GM11168 (cell line): ENCODE measurements at regions not wholly inside any gene's neighbourhood (a gene's known extent, or its start where the extent isn't known, plus 50 kb on each side); places are given as distances from the start of the nearest gene placed in this dataset.
"Not testable (repeated sequence)": the region's sequence is repeated elsewhere in the genome, so short reads cannot be mapped to it uniquely, and the experiment has no call there.

Source experiments
- in situ Hi-C: fragments of 300-500 bp; cut with MboI; formaldehyde crosslinking; loops from one replicate; pipeline ENCODE4 v1.12.0; 2022; ENCODE audit warnings: low sequenced_read_pairs; ENCODE audit not compliant: unreplicated experiment

DNA sequence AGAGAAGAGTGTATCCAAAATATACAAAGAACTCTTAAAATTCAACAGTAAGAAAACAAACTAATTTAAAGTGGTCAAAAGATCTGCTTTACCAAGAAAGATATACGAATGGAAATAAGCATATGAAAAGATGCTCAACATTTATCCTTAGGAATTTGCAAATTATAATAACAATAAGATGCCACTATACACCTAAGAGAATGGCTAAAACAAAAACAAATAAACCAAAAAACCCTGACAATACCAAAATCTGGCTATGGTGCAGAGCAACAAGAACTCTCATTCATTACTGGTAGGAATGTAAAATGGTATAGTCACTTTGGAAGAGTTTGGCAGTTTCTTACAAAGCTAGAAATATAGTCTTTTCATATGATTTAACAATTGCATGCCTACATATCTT, 545.7 kb upstream of the AGA start:
- in situ Hi-C loops: no loop called here

DNA sequence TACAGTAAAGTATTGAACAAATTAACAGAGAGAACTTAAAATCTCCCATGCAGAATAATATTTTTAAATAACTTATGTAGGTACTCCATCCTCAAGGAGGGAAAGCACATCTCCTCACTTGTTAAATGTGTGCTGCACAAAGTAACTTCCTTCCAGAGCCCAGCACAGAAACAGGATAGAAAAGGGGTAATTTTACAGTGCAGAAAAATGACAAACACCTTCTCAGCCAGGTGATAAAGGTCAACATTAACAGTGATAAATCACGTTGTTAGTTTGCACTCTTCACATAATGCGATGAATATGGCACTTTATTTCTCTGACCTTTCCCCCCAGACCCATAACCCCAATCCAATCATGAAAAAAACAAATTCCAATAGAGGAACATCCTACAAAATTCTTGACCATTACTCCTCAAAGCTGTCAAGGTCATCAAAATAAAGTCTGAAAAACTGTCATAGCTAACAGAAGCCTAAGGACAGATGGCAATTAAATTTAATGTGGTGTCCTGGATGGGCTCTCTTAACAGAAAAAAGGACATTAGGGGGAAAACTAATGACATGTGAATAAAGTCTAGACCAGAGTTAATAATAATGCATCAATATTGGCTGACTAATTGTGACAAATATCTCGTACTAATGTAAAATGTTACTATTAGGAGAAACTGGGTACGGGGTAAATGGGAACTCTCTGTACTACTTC, 547.4 kb upstream of the AGA start:
- in situ Hi-C loops: no loop called here

DNA sequence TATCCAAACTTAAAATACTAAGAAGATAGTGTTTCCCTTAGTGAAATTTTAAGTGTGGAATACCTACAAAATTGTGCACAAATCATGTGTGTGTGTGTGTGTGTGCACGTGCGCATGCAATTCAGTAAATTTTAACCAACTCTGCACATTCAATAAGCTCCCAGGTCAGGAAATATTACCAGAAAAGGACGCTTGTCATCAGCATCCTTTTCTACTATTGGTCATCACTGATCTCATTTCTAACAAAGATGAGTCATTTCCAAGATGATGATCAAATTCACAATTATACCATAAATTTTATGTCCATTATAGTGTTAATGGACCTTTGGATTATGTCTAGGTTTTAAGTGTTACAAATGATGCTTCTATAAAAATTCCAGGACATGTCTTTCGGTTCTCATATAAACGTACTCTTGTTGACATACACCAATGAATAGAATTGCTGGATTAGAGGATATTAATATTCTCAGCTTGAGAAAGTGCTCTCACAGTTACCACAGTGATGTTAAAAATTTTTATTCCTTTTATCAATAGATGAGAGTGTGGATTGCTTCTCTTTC, 560.9 kb upstream of the AGA start:
- in situ Hi-C loops: no loop called here

DNA sequence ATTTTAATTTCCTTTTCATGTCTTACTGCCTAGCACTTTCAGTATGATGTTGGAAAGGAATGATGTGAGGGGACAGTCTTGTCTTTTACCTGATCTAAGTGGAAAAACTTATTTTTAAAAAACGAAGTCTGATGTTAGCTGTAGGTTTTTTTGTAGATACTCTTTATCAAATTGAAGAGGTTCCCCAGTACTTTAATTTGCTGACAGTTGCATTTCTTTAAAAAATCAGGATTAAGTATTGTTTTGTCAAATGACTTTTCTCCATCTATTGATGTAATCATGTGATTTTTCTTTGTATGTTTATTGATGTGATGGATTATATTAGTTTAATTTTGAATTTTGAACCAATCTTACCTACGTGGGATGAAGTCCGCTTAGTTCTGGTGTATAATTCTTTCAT, 568.4 kb upstream of the AGA start:
- in situ Hi-C loops: no loop called here

DNA sequence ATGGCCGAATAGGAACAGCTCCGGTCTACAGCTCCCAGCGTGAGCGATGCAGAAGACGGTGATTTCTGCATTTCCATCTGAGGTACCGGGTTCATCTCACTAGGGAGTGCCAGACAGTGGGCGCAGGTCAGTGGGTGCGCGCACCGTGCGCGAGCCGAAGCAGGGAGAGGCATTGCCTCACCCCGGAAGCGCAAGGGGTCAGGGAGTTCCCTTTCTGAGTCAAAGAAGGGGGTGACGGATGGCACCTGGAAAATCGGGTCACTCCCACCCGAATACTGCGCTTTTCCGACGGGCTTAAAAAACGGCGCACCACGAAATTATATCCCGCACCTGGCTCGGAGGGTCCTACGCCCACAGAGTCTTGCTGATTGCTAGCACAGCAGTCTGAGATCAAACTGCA, 572.8 kb upstream of the AGA start:
- in situ Hi-C loops: not testable (repeated sequence)

DNA sequence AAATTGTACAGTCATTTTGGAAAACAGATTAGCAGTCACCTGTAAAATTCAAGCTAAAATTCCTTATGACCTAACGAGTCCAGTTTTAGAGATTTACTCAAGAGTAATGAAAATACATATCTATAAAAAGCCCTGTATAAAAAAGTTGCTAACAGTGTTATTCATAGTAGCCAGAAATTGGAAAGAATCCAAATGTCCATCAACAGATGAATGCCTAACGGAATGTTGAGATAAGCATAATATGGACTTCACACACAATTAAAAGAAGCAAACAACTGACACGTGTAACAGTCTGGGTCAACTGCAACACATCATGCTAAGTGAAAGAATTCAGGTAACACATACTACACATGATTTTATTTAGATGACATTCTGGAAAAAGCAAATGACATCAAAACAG, 584.8 kb upstream of the AGA start:
- in situ Hi-C loops: no loop called here

DNA sequence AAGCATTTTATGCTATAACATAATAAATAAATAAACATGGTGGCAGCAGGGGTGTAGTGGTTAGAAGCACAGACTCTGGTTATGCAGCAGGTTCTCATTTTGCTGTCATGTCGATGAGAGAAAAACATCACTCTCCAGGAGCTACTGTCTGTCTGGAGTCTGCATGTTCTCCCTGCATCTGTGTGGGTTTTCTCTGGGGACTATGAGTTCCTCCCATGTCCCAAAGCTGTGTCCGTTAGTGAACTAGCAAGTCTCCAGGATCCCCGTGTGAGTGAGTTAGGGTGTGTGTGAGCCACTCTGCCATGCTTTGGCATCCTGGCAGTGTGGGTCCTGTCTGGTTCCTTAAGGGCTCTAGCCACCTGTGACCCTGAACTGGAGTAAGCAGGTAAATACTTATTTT, 585.6 kb upstream of the AGA start:
- in situ Hi-C loops: no loop called here

DNA sequence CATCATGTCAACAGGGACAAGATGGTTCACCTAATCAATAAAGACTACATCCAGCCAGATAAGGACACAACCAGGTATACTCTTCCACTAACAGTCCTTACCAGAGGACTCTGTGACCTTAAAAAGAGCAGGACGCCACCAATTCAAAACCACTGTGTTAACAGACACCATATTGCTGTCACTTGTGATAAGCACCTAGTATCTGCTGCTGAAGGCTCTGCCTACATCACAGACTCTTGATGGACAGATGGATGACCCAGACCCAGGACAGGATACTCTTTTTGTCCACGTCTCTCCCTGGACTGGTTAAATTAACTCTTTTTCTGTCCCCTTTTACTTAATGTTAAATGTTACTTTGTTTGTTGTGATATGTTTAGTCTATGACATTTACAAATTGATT, 586.2 kb upstream of the AGA start:
- in situ Hi-C loops: no loop called here

DNA sequence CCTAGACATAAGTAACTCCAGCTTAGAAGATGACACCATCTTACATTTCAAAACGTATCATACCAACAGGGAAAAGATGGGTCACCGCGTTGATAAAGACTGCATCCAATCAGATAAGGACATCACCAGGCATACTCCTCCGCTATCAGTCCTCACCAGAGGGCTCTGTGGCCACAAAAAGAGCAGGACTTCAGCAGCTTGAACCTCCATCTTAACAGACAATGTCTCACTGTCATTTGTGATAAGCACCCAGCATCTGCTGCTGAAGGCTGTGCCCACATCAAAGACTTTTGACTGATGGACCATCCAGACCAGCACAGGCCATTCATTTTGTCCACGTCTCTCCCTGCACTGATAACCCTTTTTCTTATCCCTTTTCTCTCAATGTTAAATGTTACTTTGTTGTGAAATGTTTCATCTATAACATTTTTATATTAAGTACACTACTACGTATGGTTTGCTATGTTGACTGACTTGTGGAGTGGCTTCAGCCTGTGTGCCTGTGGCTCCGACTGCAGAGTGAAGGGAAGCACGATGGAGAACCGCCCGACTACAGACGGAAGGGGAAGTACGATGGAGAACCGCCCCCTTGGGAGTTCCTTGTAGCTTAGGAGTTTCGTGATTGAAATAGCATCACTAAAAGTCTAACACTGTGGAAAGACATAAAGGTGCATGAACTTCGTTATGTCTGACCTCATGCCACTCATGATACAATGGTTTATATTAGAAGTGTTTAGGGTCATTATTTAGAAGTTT, 595.4 kb upstream of the AGA start:
- in situ Hi-C loops: no loop called here

DNA sequence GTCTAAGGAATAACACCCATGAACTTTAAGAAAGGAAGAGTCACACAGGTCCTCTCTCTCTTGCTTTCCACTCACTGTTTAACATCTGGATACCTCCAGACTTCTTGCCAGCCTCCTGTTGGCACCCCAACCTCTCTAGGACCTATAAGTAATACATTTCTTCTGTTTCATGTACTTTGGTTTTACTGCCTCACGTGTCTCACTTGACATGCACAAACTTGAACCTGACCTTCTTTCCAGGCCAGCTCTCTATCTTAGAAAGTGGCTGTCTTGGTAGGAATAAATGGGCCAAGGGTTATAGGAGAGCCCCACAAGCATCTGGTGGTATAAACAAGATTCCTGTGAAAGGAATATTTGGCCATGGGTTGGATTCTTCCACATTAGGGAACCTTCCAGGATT, 614.8 kb upstream of the AGA start:
- in situ Hi-C loops: no loop called here

DNA sequence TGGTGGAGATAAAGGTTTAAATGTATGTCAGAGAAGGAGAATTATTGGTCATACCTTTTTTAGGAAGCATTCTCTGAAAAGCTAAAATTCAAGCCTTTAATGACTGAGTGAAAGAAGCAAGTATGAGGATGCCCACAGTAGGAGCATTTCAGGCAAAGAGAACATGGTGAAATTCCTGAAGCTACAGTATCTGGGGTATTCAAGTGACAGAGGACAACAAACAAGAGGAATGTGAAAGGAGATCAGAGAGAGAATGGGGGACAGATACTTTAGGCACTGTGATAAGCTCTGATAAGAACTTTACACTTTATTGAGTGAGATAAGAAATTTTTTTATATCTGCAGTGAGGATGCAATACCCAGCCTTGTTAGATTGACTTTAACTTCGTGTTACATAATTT, 621.3 kb upstream of the AGA start:
- in situ Hi-C loops: no loop called here

DNA sequence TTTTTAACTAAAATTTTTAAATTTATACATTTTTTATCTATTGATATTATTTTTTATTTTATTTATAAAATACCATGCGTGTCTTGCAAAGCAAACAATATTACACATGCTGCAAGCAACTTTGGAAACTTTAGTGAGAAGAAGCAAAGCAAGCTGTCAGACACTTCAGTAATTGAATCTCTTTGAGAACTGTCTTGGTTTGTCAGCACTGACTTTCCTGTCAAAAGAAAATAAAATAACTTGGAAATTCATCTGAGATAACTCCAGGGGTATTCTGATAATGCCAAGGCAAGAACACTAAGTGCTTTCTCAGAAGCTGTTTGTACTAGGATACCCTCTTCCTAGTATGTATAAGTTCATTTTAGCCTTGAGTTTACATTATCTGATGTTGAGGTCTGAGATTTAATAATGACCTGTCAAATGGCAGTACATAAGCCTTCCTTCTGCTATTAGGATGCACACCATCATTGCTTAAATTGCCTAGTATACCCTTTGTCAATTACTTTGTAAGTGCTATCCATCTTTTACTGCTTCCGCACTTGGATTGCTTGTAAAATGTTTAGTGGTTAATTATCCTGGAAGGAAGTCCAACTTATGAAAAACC, 624.2 kb upstream of the AGA start:
- in situ Hi-C loops: no loop called here

DNA sequence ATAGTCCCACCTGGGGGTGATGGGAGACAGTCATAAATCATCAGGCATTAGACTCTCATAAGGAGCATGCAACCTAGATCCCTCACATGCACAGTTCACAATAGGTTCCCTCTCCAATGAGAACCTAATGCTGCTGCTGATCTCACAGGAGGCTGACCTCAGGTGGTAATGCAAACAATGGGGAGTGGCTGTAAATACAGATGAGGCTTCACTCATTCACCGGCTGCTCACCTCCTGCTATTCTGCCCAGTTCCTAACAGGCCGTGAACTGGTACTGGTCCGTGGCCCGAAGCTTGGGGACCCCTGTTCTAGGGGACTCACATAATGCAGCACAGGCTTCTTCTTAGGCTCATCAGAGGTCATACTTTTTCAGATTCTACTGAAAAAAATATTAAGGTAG, 625.9 kb upstream of the AGA start:
- in situ Hi-C loops: no loop called here

DNA sequence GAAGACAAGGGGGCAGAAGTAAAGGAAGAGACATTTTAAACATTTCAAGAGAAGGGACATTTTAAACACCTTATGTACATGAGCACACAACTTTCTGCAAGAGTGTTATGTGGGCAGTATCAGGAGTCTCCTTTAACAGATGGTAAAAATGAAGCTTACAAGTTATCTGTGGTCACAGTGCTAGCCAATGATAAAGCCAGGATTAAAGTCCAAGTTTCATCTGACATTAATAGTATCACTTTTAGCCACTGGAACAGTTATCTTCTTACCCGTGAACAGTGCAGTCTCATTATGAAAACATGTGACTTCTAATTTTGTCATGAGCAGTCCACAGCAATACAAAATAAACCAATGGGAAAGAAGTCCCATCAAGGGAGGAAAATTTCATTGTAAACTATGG, 627.9 kb upstream of the AGA start:
- in situ Hi-C loops: no loop called here

DNA sequence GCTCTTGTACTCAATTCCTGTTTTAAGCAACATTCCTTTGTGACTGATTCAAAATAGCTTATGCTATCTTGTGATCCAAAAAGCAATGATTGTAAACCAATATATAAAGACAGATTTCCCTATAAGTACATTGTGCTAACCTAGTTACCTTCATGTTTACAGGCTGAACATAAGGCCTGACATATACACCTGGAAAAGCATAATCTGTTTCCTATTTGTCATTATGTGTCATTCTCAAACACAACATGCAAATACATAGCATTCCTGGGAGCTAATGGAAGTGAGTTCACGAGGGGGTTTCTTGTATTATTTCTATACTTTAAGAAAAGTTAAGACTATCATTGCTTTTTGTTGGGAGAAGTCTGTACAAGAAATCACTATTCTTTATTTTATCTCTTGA, 638.1 kb upstream of the AGA start:
- in situ Hi-C loops: no loop called here

DNA sequence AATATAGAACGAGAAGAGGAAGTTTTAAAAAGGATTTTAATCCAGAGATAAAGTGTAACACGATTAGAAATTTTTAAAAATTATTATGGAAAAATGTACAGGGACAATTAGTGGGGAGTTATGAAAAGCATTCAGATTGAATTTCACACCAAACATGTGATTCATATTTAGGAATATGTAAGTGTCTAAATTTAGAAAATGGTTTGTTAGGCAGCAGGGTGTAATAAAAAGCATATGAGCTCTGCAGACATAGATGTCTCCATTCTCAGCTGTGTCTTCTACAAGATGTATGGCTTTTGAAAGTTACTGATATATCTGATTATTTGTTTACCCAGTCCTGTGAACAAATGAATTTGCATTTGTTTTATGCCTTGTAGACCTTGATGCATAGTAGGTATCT, 638.9 kb upstream of the AGA start:
- in situ Hi-C loops: no loop called here

DNA sequence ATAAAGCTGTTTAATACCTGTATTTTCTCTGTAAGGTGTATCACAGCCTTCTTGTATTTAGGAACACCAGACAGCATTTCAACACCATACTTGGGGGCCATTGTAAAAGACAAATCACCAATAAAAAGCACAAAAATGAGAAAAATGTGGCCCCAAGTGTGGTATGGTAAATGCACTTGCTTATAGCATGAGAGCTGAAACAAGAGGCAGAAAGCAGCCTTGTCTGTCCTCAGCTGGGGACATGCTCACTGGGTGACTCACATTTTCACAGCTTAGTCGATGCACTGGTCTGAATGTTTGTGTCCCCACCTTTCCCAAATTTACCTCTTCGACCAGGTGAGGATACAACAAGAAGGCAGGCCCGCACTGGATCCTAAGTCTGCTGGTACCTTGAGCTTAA, 639.7 kb upstream of the AGA start:
- in situ Hi-C loops: no loop called here

DNA sequence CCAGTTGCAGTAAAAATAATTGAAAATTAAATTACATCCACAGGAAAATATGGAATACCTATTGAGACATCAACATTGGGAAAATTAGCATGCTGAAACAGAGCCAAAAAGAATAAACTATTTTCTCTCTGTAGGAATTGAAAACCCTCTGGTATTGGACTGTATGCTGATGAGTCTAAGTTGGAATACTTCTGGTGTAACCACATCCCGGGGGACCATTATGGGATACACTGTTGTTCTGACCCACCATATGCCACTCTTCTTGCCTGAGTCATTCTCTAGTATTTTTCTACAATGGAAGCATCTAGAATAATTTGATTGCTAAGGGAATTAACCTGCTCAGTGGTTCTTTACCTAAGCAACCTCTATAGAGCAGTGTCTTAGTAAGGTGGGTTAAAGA, 640.7 kb upstream of the AGA start:
- in situ Hi-C loops: no loop called here

DNA sequence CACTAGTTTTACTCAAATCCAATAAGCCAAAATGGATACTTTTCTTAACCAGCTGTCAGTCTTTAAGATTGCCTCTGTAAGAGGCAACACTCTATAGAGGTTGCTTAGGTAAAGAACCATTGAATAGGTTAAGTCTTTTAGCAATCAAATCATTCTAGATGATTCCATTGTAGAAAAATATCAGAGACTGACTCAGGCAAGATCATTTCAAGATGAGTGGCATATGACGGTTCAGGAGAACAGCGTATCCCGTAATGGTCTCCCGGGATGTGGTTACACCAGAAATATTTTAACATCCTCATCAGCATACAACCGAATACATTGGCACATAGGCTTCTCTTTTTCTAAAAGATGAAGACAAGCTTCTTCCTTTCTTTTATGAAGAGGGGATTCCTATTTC, 641.7 kb upstream of the AGA start:
- in situ Hi-C loops: no loop called here

DNA sequence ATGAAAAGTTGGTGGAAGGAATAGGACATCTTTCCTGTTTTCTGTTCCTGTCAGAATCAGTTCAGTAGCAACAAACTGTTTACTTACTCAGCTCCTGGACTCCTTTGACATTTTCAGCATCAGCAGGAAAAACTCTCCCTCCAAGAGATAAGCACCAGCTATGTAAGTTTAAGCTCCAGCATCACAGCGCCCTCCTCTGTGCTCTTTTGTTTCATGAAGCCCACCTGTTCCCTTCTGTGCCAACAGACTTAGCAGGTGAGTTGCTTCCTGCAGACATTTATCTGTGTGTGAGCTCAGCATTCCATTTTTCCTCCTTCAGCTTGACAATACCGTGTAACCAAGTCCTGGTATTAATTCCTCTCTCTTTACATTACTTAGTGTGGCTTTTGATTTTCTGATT, 644.1 kb upstream of the AGA start:
- in situ Hi-C loops: no loop called here

DNA sequence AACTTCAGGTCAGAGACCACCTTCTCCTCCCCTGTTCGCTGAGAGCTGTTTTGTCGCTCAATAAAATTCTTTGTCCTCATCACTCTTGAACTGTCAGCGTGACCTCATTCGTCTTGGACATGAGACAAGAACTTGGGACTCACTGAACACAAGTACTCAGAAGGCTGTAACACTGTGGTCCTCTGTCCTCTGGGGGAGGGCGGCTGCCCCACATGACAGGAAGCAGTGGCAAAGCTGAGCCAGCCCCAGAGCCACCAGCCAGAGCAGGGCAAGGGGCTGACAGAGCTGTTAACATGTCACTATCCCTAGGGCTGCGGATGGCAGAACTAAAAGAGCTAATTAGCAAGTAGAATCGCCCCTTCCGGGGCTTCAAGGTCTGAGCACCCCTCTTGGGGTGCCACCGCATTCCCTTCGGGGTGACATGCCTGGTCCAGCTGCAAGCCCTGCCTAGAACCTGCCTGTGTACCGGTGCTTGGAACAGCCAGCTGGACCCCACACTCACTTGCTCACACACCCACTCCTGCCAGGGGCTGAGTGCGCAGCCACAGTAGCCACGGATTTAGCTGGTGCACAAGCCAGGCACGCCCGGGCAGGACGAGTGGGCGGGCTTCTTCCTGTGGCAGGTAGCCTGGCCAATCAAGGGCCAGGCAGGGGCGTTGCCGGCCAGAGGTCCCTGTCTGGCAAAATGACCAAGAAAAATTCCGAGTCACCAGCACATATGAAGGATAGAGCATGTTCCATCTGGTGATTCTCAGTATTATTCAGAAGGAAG, 648.6 kb upstream of the AGA start:
- in situ Hi-C loops: no loop called here
